Neural cell (in vitro differentiated cells): ENCODE measurements at regions not wholly inside any gene's neighbourhood (a gene's known extent, or its start where the extent isn't known, plus 50 kb on each side); places are given as distances from the start of the nearest gene placed in this dataset.
"Not testable (repeated sequence)": the region's sequence is repeated elsewhere in the genome, so short reads cannot be mapped to it uniquely, and the experiment has no call there.

Experiments used
- H2AFZ ChIP-seq: fragments of 200-600, 300-800 bp; sonication (generic), shearing (Covaris generic); 2 replicates; pipeline ENCODE4 v1.6.0; 2014; ENCODE audit warnings: low read depth, mild to moderate bottlenecking, antibody characterized with exemption, low read length, moderate library complexity
- H3F3A ChIP-seq: fragments of 200-600 bp; shearing (Covaris generic); 2 replicates; pipeline ENCODE4 v1.6.1; 2016; ENCODE audit warnings: mild to moderate bottlenecking, moderate library complexity, mixed read lengths, antibody characterized with exemption, low read length; ENCODE audit not compliant: insufficient read depth, poor library complexity, severe bottlenecking
- H3K27ac ChIP-seq: fragments of 200-600, 300-800 bp; sonication (generic), shearing (Covaris generic); 2 replicates; pipeline ENCODE4 v1.5.1; 2014; ENCODE audit warnings: mild to moderate bottlenecking, low read length, moderate library complexity
- H3K27me3 ChIP-seq: fragments of 300-800, 200-600 bp; sonication (generic), shearing (Covaris generic); 2 replicates; pipeline ENCODE4 v1.6.0; 2014; ENCODE audit warnings: mild to moderate bottlenecking, low read depth, low read length, moderate library complexity; ENCODE audit not compliant: insufficient read depth
- H3K36me3 ChIP-seq: fragments of 300-800, 200-600 bp; sonication (generic), shearing (Covaris generic); 2 replicates; pipeline ENCODE4 v1.5.1; 2014; ENCODE audit warnings: mild to moderate bottlenecking, antibody characterized with exemption, low read length, moderate library complexity; ENCODE audit not compliant: insufficient read depth
- H3K4me2 ChIP-seq: fragments of 300-800, 200-600 bp; sonication (generic), shearing (Covaris generic); 2 replicates; pipeline ENCODE4 v1.6.0; 2014; ENCODE audit warnings: mild to moderate bottlenecking, low read length
- H3K4me3 ChIP-seq: fragments of 300-800, 200-600 bp; sonication (generic), shearing (Covaris generic); 2 replicates; pipeline ENCODE4 v1.5.1; 2014; ENCODE audit warnings: mild to moderate bottlenecking, low read length, moderate library complexity
- H3K79me2 ChIP-seq: fragments of 200-600 bp; shearing (Covaris generic); replicated peaks from 2 replicates; pipeline ENCODE4 v1.6.0; 2014; ENCODE audit warnings: mild to moderate bottlenecking, low read length, moderate library complexity; ENCODE audit not compliant: insufficient read depth
- H3K9ac ChIP-seq: fragments of 300-800, 200-600 bp; sonication (generic), shearing (Covaris generic); 2 replicates; pipeline ENCODE4 v1.6.1; 2016; ENCODE audit warnings: mild to moderate bottlenecking, low read length, mixed read lengths
- H3K9me2 ChIP-seq: fragments of 200-600 bp; shearing (Covaris generic); 2 replicates; pipeline ENCODE4 v1.6.1; 2016; ENCODE audit warnings: mild to moderate bottlenecking, low read length, mixed read lengths; ENCODE audit not compliant: insufficient read depth
- H3K9me3 ChIP-seq: fragments of 200-600, 300-800 bp; sonication (generic), shearing (Covaris generic); 2 replicates; pipeline ENCODE4 v1.6.1; 2016; ENCODE audit warnings: mild to moderate bottlenecking, mixed run types, low read length, moderate library complexity, mixed read lengths
- H4K20me1 ChIP-seq: fragments of 200-600 bp; shearing (Covaris generic); 2 replicates; pipeline ENCODE4 v1.6.1; 2016; ENCODE audit warnings: mild to moderate bottlenecking, mixed run types; ENCODE audit not compliant: insufficient read depth
- EP300 ChIP-seq: fragments of 450-650 bp; conservative IDR thresholded peaks from 2 replicates; pipeline ENCODE4 v1.6.1; 2014; ENCODE audit warnings: antibody characterized with exemption, mild to moderate bottlenecking, moderate library complexity; ENCODE audit not compliant: poor library complexity, severe bottlenecking
- EZH2 ChIP-seq: fragments of 200-600, 300-800 bp; shearing (Covaris generic), sonication (generic); IDR thresholded peaks from 2 replicates; pipeline ENCODE4 v1.6.1; 2014; ENCODE audit warnings: antibody characterized with exemption, low read length, borderline replicate concordance, mild to moderate bottlenecking; ENCODE audit not compliant: insufficient read depth, poor library complexity, severe bottlenecking
- MXI1 ChIP-seq: fragments of 450-650 bp; conservative IDR thresholded peaks from 2 replicates; pipeline ENCODE4 v1.6.1; 2014; ENCODE audit warnings: antibody characterized with exemption, mild to moderate bottlenecking; ENCODE audit not compliant: poor library complexity, severe bottlenecking
- POLR2AphosphoS5 ChIP-seq: IDR thresholded peaks from 2 replicates; pipeline ENCODE4 v1.6.1; 2012
- RAD21 ChIP-seq: fragments of 450-650 bp; conservative IDR thresholded peaks from 2 replicates; pipeline ENCODE4 v1.6.1; 2014; ENCODE audit warnings: antibody characterized with exemption, mild to moderate bottlenecking, moderate library complexity
- SMC3 ChIP-seq: fragments of 450-650 bp; conservative IDR thresholded peaks from 2 replicates; pipeline ENCODE4 v1.6.1; 2014; ENCODE audit warnings: antibody characterized with exemption, mild to moderate bottlenecking, moderate library complexity; ENCODE audit not compliant: poor library complexity
- TAF1 ChIP-seq: IDR thresholded peaks from 2 replicates; pipeline ENCODE4 v1.6.1; 2012; ENCODE audit warnings: low read depth
- TF ChIP-seq, protein P1 (sequence below): fragments of 450-650 bp; IDR thresholded peaks from 2 replicates; pipeline ENCODE4 v1.5.1; 2014; ENCODE audit warnings: antibody characterized with exemption, mild to moderate bottlenecking, moderate library complexity; ENCODE audit not compliant: poor library complexity, severe bottlenecking
- TF ChIP-seq, protein P2 (sequence below): IDR thresholded peaks from 2 replicates; pipeline ENCODE4 v1.6.1; 2012; ENCODE audit warnings: borderline replicate concordance

GRCh38 chr10:22120072-22120471 is 97.7 kb downstream of the EBLN1 start:
- H3K9ac ChIP-seq, H3K36me3 ChIP-seq, H4K20me1 ChIP-seq, H3K79me2 ChIP-seq, H3K27ac ChIP-seq, H3K9me3 ChIP-seq, H3K4me3 ChIP-seq, H3K4me2 ChIP-seq, H3K27me3 ChIP-seq, H3K9me2 ChIP-seq, H3F3A ChIP-seq, H2AFZ ChIP-seq: not testable (repeated sequence)

DNA sequence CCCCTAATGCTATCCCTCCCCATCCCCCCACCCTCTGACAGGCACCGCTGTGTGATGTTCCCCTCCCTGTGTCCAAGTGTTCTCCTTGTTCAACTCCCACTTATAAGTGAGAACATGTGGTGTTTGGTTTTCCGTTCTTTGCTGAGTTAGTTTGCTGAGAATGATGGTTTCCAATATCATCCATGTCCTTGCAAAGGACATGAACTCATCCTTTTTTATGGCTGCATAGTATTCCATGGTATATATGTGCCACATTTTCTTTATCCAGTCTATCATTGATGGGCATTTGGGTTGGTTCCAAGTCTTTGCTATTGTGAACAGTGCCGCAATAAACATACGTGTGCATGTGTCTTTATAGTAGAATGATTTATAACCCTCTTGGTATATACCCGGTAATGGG is 98.2 kb downstream of the EBLN1 start:
- not testable (repeated sequence) for H3F3A ChIP-seq, H3K4me2 ChIP-seq, H3K9me2 ChIP-seq, H3K36me3 ChIP-seq, H3K9ac ChIP-seq, H3K9me3 ChIP-seq, H2AFZ ChIP-seq, H3K27ac ChIP-seq, H3K79me2 ChIP-seq, H4K20me1 ChIP-seq, H3K27me3 ChIP-seq, H3K4me3 ChIP-seq

DNA sequence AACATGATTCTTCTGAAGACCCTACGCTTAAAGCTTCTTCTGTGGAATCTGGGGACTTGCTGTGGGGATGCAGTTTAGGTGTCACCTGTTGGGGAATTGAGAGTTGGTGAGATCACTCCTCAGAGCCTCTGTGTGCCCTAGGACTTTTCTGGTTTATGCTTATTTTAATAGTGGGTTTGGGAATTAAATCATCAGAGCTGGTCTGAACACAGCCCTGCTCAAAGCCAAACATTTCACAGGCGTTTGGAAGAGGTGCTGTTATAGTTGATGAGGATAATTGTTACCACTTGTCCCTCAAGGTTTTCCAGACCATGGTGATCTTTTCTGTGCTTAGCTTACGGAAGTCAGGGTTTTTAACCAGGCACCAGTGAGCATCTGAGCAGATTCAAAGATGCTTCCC is 106.1 kb downstream of the EBLN1 start:
- Histone ChIP-seq H3K9me3 (no peaks in the 10 kb centered on the region), H3K27me3 (no peaks in the 10 kb centered on the region), H2AFZ (no peak overlapping the region), H4K20me1 (no peaks in the 10 kb centered on the region), H3K9ac (no peak overlapping the region), H3K36me3 (no peaks in the 10 kb centered on the region), H3F3A (no peaks in the 10 kb centered on the region), H3K4me3 (no peak overlapping the region), H3K79me2 (no peaks in the 10 kb centered on the region), H3K9me2 (no peaks in the 10 kb centered on the region), H3K4me2 (no peak overlapping the region), H3K27ac (no peak overlapping the region)
- TF ChIP-seq POLR2AphosphoS5 = no peak
- TF ChIP-seq EP300 = no peak
- TF ChIP-seq TAF1 = no peak
- TF ChIP-seq, protein P1, sequence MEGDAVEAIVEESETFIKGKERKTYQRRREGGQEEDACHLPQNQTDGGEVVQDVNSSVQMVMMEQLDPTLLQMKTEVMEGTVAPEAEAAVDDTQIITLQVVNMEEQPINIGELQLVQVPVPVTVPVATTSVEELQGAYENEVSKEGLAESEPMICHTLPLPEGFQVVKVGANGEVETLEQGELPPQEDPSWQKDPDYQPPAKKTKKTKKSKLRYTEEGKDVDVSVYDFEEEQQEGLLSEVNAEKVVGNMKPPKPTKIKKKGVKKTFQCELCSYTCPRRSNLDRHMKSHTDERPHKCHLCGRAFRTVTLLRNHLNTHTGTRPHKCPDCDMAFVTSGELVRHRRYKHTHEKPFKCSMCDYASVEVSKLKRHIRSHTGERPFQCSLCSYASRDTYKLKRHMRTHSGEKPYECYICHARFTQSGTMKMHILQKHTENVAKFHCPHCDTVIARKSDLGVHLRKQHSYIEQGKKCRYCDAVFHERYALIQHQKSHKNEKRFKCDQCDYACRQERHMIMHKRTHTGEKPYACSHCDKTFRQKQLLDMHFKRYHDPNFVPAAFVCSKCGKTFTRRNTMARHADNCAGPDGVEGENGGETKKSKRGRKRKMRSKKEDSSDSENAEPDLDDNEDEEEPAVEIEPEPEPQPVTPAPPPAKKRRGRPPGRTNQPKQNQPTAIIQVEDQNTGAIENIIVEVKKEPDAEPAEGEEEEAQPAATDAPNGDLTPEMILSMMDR = no peak
- TF ChIP-seq SMC3 = no peak
- TF ChIP-seq MXI1 = no peak
- TF ChIP-seq RAD21 = no peak
- TF ChIP-seq, protein P2, sequence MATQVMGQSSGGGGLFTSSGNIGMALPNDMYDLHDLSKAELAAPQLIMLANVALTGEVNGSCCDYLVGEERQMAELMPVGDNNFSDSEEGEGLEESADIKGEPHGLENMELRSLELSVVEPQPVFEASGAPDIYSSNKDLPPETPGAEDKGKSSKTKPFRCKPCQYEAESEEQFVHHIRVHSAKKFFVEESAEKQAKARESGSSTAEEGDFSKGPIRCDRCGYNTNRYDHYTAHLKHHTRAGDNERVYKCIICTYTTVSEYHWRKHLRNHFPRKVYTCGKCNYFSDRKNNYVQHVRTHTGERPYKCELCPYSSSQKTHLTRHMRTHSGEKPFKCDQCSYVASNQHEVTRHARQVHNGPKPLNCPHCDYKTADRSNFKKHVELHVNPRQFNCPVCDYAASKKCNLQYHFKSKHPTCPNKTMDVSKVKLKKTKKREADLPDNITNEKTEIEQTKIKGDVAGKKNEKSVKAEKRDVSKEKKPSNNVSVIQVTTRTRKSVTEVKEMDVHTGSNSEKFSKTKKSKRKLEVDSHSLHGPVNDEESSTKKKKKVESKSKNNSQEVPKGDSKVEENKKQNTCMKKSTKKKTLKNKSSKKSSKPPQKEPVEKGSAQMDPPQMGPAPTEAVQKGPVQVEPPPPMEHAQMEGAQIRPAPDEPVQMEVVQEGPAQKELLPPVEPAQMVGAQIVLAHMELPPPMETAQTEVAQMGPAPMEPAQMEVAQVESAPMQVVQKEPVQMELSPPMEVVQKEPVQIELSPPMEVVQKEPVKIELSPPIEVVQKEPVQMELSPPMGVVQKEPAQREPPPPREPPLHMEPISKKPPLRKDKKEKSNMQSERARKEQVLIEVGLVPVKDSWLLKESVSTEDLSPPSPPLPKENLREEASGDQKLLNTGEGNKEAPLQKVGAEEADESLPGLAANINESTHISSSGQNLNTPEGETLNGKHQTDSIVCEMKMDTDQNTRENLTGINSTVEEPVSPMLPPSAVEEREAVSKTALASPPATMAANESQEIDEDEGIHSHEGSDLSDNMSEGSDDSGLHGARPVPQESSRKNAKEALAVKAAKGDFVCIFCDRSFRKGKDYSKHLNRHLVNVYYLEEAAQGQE = no peak
- no peak for TF ChIP-seq EZH2
